ENCODE measurements at regions not wholly inside any gene's neighbourhood (a gene's known extent, or its start where the extent isn't known, plus 50 kb on each side); places are given as distances from the start of the nearest gene placed in this dataset.

DNA sequence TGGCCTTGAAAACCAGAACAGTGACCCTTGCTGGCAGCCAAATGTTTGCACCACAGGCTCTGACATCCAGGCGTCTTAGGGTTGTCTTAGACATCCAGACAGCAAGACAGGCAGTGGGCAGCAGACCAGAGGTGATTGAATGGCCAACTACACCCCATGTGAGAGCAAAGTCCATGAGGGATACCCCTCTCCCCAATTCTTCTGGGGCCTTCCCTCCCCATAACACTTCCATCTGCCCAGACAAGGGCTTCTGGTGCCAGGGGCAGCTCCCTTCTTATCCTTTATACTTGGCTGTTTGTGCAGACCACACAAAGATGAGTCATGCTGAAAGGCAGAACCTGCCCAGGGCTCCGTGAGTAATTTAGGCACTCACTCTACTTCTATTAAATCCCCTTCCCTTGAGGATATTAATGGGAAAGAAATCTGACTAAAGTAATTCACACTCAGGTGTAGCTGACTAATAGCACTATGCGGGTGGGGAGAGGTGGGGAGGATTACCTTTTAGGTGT, 257.9 kb downstream of the UACA start:
- H3K27ac ChIP-seq, result no peak overlapping the region
- H3K4me1 ChIP-seq, result peaks cover 0 to 11% of the 10 kb centered on the region in 2 donors
- intact Hi-C loops (cut with DNase I; ENCODE audit: low total_unique reads), result no loop called here
- H3K36me3 ChIP-seq, result no peaks in the 10 kb centered on the region
- no peak for TF ChIP-seq POLR2A (IDR thresholded peaks at IDR 0.05)
- TF ChIP-seq, protein P1, sequence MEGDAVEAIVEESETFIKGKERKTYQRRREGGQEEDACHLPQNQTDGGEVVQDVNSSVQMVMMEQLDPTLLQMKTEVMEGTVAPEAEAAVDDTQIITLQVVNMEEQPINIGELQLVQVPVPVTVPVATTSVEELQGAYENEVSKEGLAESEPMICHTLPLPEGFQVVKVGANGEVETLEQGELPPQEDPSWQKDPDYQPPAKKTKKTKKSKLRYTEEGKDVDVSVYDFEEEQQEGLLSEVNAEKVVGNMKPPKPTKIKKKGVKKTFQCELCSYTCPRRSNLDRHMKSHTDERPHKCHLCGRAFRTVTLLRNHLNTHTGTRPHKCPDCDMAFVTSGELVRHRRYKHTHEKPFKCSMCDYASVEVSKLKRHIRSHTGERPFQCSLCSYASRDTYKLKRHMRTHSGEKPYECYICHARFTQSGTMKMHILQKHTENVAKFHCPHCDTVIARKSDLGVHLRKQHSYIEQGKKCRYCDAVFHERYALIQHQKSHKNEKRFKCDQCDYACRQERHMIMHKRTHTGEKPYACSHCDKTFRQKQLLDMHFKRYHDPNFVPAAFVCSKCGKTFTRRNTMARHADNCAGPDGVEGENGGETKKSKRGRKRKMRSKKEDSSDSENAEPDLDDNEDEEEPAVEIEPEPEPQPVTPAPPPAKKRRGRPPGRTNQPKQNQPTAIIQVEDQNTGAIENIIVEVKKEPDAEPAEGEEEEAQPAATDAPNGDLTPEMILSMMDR (IDR thresholded peaks at IDR 0.05), result no peak
- peaks cover 0 to 4% of the 10 kb centered on the region in 2 donors for H3K9me3 ChIP-seq
- no peak for DNase-seq
- H3K27me3 ChIP-seq, result no peaks in the 10 kb centered on the region
- H3K4me3 ChIP-seq, result no peak overlapping the region

DNA sequence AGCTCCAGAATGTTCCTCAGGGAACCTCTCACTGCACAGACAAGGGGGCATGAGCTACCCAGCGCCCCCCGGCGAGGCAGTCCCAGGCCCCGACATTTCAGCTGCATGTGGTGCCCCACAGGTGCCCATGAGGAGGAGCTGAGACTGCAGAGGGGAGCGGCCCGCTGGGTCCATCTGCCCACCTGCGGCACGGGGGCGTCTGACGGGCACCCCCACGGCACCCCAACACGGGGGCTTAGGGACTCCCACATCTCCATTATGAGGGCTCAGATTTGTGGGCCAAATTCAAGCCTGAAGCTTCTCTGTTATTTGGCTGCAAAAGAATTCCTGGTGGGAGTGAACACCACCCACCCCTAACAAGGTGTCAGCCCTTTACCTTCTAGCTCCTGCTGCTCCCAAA, 258.4 kb downstream of the UACA start:
- Histone ChIP-seq H3K4me3 (no peak overlapping the region), H3K4me1 (peaks cover 0 to 11% of the 10 kb centered on the region in 2 donors), H3K27ac (no peak overlapping the region), H3K27me3 (no peaks in the 10 kb centered on the region), H3K9me3 (peaks cover 0 to 4% of the 10 kb centered on the region in 2 donors), H3K36me3 (no peaks in the 10 kb centered on the region)
- intact Hi-C loops (cut with DNase I; ENCODE audit: low total_unique reads), result no loop called here
- no peak for TF ChIP-seq POLR2A (IDR thresholded peaks at IDR 0.05)
- TF ChIP-seq, protein P1 (IDR thresholded peaks at IDR 0.05), result no peak
- DNase-seq, result no peak

DNA sequence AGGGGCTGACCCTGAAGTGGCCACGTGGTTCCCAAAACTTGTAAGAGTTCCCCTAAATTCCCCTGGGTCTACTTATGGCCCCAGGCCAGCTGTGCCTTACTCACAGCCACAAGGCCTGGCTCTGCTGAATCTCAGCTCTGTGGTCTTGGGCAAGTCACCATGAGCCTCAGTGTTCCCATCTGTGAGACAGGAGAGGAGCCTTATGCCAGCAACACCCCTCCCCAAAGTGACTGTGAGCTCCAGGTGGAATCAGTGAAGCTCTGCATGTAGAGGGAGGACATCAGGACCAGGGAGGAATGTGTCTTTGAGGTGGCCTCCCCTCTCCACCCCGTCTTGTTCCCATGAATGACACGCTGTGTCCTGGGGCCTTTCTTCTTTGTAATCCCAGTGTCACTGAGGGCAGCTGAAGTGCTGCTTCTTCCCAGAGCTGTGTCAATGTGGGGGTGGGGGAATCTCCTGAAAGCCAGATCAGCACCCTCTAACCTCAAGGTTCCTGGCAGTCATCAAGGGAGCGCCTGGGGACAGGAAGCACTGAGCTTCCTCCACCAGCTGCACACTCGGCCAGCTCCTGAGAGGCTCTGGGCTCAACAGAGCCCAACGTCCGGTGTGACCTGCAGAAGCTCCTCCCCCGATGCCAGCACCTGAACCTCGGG, 258.9 kb downstream of the UACA start:
- intact Hi-C loops (cut with DNase I; ENCODE audit: low total_unique reads), result no loop called here
- Histone ChIP-seq H3K27me3 (no peaks in the 10 kb centered on the region), H3K4me1 (peaks cover 0 to 11% of the 10 kb centered on the region in 2 donors), H3K36me3 (no peaks in the 10 kb centered on the region), H3K4me3 (no peak overlapping the region), H3K9me3 (no peaks in the 10 kb centered on the region), H3K27ac (no peak overlapping the region)
- DNase-seq, result peak; percentile 37 to 41
- TF ChIP-seq, protein P1 (IDR thresholded peaks at IDR 0.05), result no peak
- TF ChIP-seq POLR2A (IDR thresholded peaks at IDR 0.05), result no peak

DNA sequence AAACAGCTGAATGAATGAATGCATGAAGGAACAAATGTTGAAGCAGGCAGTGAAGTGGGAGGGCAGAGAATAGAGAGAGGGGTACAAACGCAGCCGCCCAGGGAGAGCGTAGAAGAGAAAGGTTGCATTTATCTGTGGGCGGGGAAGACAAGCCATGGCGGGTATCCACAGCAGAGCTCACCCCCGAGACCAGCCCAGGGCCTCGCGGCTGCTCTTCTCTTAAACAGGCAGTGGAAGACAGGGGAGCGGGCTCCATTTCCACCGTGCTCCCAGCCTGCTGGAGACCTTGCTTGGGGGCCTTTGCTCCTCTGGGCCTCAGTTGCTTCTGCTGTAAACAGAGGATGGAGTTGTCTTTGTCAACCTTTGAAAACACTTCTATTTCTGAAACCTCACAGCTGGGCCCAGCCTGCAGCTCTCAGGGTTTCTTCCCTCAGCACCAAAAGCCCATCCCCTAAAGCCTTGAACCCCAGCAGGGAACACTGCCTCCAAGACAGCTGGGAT, 259.5 kb downstream of the UACA start:
- Histone ChIP-seq H3K36me3 (no peaks in the 10 kb centered on the region), H3K27ac (no peak overlapping the region), H3K4me1 (peaks cover 0 to 11% of the 10 kb centered on the region in 2 donors), H3K27me3 (no peaks in the 10 kb centered on the region), H3K4me3 (no peak overlapping the region), H3K9me3 (no peaks in the 10 kb centered on the region)
- no peak for DNase-seq
- TF ChIP-seq, protein P1 (IDR thresholded peaks at IDR 0.05), result no peak
- TF ChIP-seq POLR2A (IDR thresholded peaks at IDR 0.05), result no peak
- intact Hi-C loops (cut with DNase I; ENCODE audit: low total_unique reads), result no loop called here

GRCh38 chr15:70503073-70503745, 260.1 kb downstream of the UACA start:
- Histone ChIP-seq H3K4me1 (peaks cover 0 to 11% of the 10 kb centered on the region in 2 donors), H3K27ac (no peak overlapping the region), H3K27me3 (no peaks in the 10 kb centered on the region), H3K4me3 (no peak overlapping the region), H3K36me3 (no peaks in the 10 kb centered on the region), H3K9me3 (no peaks in the 10 kb centered on the region)
- intact Hi-C loops (cut with DNase I; ENCODE audit: low total_unique reads), result no loop called here
- TF ChIP-seq POLR2A (IDR thresholded peaks at IDR 0.05), result no peak
- TF ChIP-seq, protein P1 (IDR thresholded peaks at IDR 0.05), result no peak
- no peak for DNase-seq
